ENCODE measurements at regions not wholly inside any gene's neighbourhood (a gene's known extent, or its start where the extent isn't known, plus 50 kb on each side); places are given as distances from the start of the nearest gene placed in this dataset.
A peak's percentile ranks its signal among the peaks of the same experiment; 100 is the strongest.

GRCh38 chr19:30856786-30857185 is 484.6 kb downstream of the ZNF536 start:
- Histone ChIP-seq H2AK5ac (ENCODE audit: low read depth, low read length) (no peak overlapping the region), H3K56ac (replicated peaks; ENCODE audit: insufficient read length, low read depth, low read length) (no peak overlapping the region), H4K5ac (ENCODE audit: insufficient read length, low read depth, low read length) (no peak overlapping the region), H2BK5ac (ENCODE audit: low read depth, low read length) (no peak overlapping the region), H3K18ac (ENCODE audit: extremely low read depth, low read length) (no peak overlapping the region), H3K4me1 (replicated peaks in 1 of 4; ENCODE audit: control insufficient read depth in 3 of 4, insufficient read depth in 4 of 4, low read length in 3 of 4) (no peaks in the 10 kb centered on the region), H3K79me1 (ENCODE audit: low read depth, low read length) (no peaks in the 10 kb centered on the region), H3K27ac (ENCODE audit: low read depth, low read length) (no peak overlapping the region), H4K91ac (replicated peaks; ENCODE audit: insufficient read length, low read length) (no peak overlapping the region), H3K14ac (ENCODE audit: insufficient read length) (no peak overlapping the region), H2AFZ (ENCODE audit: low read length) (no peak overlapping the region), H2BK12ac (ENCODE audit: low read depth, low read length) (no peak overlapping the region), H2BK20ac (ENCODE audit: low read length) (no peak overlapping the region), H2BK15ac (ENCODE audit: low read length) (no peak overlapping the region), H3K36me3 (ENCODE audit: control insufficient read depth in 2 of 4, insufficient read depth in 4 of 4, low read length in 3 of 4) (no peaks in the 10 kb centered on the region), H3K9ac (replicated peaks in 1 of 4; ENCODE audit: extremely low read depth in 1 of 4, low read depth in 3 of 4, low read length in 3 of 4) (no peak overlapping the region), H4K8ac (ENCODE audit: extremely low read depth, insufficient read depth, low read length) (no peak overlapping the region), H3K23ac (ENCODE audit: insufficient read length) (no peak overlapping the region), H3K23me2 (ENCODE audit: low read depth, low read length) (no peaks in the 10 kb centered on the region), H3K4ac (replicated peaks; ENCODE audit: insufficient read length, low read depth, low read length) (no peak overlapping the region), H4K20me1 (replicated peaks in 1 of 2; ENCODE audit: control insufficient read depth in 1 of 2, insufficient read depth in 2 of 2, low read length in 2 of 2) (no peaks in the 10 kb centered on the region), H2BK120ac (replicated peaks; ENCODE audit: low read depth, low read length) (no peak overlapping the region), H3K27me3 (replicated peaks in 1 of 4; ENCODE audit: control insufficient read depth in 3 of 4, extremely low read depth in 1 of 4, insufficient read depth in 3 of 4, low read length in 3 of 4) (no peaks in the 10 kb centered on the region), H3K4me2 (ENCODE audit: insufficient read depth in 1 of 2, low read depth in 2 of 2, low read length in 2 of 2) (no peak overlapping the region), H3K4me3 (ENCODE audit: extremely low read depth in 1 of 4, insufficient read depth in 2 of 4, low read depth in 3 of 4, low read length in 4 of 4) (no peak overlapping the region), H3K9me3 (ENCODE audit: insufficient read depth in 2 of 2, low read depth in 1 of 2, low read length in 1 of 2) (no peaks in the 10 kb centered on the region), H3K79me2 (ENCODE audit: control insufficient read depth in 1 of 2, insufficient read depth in 2 of 2, low read length in 2 of 2) (no peaks in the 10 kb centered on the region)
- POLR2A ChIA-PET (ENCODE audit: partially characterized antibody) = no interaction called here
- peak in 1 of 2 experiments; percentile 16 for DNase-seq (ENCODE audit: low read depth in 1 of 2, low spot score in 2 of 2)
- 94% methylated on average over 3 of the region's 3 CpGs; no CpG with 5 or more reads in 1 of the 2 experiments for WGBS, 2 experiments (ENCODE audit: extremely low coverage in 1 of 2, insufficient coverage in 1 of 2, insufficient read length in 1 of 2, insufficient replicate concordance in 2 of 2, low coverage in 1 of 2, low lambda C conversion rate in 2 of 2, missing lambda C conversion rate in 1 of 2)
- FAIRE-seq = no peak
- CTCF ChIA-PET (ENCODE audit: partially characterized antibody) = interaction anchor here (0.8 to 2.3 kb wide), 7 partner anchors 9 to 290 kb away, joined by 3 to 6 read pairs (median 3); no protein-coding TSS in a partner anchor
- TF ChIP-seq KDM4A (IDR thresholded peaks at IDR 0.05; ENCODE audit: low read depth, low read length, severe bottlenecking) (no peak), HDAC6 (IDR thresholded peaks at IDR 0.05; ENCODE audit: low read depth, low read length) (no peak), CTBP2 (IDR thresholded peaks at IDR 0.05; ENCODE audit: borderline replicate concordance, insufficient read depth, insufficient read length, low read length) (no peak), CREB1 (IDR thresholded peaks at IDR 0.05) (no peak), RFX5 (IDR thresholded peaks at IDR 0.05; ENCODE audit: borderline replicate concordance, low read depth, low read length) (no peak), FOSL1 (IDR thresholded peaks at IDR 0.05; ENCODE audit: insufficient read depth, low read depth, low read length) (no peak), POLR2A (IDR thresholded peaks at IDR 0.05; ENCODE audit: control extremely low read depth in 1 of 2, low read depth in 2 of 2, low read length in 2 of 2) (no peak), POU5F1 (IDR thresholded peaks at IDR 0.05; ENCODE audit: low read depth, low read length) (no peak), CBX8 (IDR thresholded peaks at IDR 0.05; ENCODE audit: borderline replicate concordance, low read depth, low read length) (no peak), NRF1 (IDR thresholded peaks at IDR 0.05; ENCODE audit: low read depth, low read length) (no peak), MAFK (IDR thresholded peaks at IDR 0.05; ENCODE audit: low read depth, low read length) (no peak), HDAC2 (IDR thresholded peaks at IDR 0.05; ENCODE audit: borderline replicate concordance in 1 of 2, low read depth in 2 of 2, low read length in 2 of 2) (no peak), MAX (IDR thresholded peaks at IDR 0.05) (no peak), SP1 (IDR thresholded peaks at IDR 0.05; ENCODE audit: low read depth, low read length) (no peak), TAF1 (IDR thresholded peaks at IDR 0.05; ENCODE audit: low read depth, low read length) (no peak), CEBPB (IDR thresholded peaks at IDR 0.05; ENCODE audit: low read depth, low read length) (no peak)
